ENCODE measurements at regions not wholly inside any gene's neighbourhood (a gene's known extent, or its start where the extent isn't known, plus 50 kb on each side); places are given as distances from the start of the nearest gene placed in this dataset.

- no peak for DNase-seq (ENCODE audit: low read depth)
These were observed 236.5 kb upstream of the GRIP1 start for GRCh38 chr12:66915306-66915904.

- no peak for DNase-seq (ENCODE audit: low read depth)
These were observed 237.3 kb upstream of the GRIP1 start for GRCh38 chr12:66916189-66916588.

DNA sequence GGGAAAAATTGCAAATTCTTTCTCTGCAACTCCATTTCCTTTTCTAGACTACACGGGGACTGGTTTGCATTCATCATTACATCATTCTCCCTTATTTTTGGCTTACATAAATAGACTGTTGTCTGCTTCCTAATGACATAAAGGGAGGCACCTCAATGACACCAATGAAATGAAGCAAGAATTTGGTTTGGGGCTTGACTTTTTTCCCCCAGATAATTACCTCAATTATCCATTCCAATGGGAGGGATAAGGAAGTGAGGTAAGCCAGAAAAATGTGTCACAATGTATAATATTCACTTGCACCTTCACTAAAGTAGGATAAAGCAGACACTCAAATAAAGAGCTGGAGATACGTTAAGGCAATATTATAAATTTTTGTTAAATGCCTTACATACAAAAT, 240.6 kb upstream of the GRIP1 start:
- no peak for DNase-seq (ENCODE audit: low read depth)

- DNase-seq (ENCODE audit: low read depth): no peak
These were observed 241.3 kb upstream of the GRIP1 start for GRCh38 chr12:66920205-66920604.

DNA sequence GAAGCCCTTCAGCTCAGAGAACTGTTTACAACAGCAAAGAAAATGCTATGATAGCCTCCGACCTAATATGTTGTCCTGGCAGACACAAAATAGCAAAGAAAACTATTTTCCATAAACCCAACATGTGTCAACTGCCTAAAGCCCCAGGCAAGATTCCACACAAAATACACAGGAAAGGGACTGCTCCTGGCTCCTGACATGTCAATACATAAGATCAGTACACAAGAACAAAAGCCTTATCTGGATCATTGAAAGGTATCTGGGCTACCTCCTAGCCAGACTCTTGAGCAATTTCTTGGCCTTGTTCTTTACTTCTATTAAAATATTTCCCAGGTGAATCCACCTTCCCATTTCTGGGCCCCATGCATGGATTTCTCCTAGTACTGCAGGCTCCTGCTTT, 242.3 kb upstream of the GRIP1 start:
- no peak for DNase-seq (ENCODE audit: low read depth)

DNA sequence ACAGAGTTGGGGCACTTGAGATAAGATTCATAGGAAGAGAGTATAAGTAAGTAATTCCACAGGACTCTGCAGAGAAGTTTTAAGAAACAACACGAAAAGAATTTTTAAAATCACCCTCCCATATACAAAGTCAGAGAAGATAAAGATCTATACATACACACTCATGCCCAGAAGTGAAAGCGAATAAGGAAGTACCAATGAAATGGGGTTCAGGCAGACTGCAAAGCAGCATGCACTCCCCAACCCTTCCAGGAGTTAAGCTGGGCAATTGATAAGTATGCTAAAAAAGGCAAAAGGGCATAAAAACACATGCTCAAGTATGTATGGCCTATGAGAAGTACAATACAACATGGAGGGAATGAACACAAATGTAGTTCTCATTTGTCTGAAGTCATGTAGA, 246.2 kb upstream of the GRIP1 start:
- DNase-seq (ENCODE audit: low read depth): no peak

DNA sequence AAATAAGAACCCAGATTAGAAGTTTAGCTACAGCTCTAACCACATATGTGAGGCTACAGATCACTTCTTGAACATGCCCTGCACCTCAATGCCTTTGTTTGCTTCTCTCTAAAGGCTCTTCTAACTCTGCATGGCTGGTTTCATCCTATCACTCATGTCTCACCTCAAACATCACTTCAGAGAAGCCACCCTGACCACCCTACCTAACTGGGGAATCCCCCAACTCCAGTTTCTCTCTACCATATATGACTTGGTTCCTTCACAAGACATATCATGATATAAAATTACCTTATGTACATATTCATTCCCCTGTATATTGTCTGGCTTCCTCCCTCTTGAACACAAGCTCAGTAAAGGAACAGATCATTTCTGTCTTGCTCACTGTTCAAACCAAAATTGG, 250.2 kb upstream of the GRIP1 start:
- DNase-seq (ENCODE audit: low read depth): no peak

DNA sequence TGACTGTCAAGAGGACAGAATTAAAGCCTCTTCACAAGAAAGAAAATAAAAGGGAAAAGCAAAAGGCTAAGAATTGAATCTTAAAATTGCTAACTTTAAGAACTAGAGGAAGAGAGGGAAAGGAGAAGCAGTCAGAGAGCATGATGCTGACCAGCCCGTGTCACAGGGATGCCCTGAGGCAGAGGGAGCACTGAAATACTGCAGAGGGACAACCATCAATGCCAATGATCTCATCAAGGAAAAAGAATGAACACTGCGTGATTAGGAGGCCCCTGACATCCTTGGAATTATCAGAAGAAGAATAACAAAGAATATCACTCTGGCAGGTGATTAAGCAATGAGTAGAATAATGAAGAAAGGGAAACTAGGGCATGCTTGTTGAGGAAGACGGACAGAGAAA, 252.2 kb upstream of the GRIP1 start:
- DNase-seq (ENCODE audit: low read depth): no peak

GRCh38 chr12:66932126-66932525, 253.2 kb upstream of the GRIP1 start:
- no peak for DNase-seq (ENCODE audit: low read depth)

- DNase-seq (ENCODE audit: low read depth): no peak
These were observed 255.6 kb upstream of the GRIP1 start for GRCh38 chr12:66934302-66935062.

GRCh38 chr12:66941150-66941549, 262.3 kb upstream of the GRIP1 start:
- peak; percentile 8 for DNase-seq (ENCODE audit: low read depth)

- no peak for DNase-seq (ENCODE audit: low read depth)
These were observed 264.0 kb upstream of the GRIP1 start for GRCh38 chr12:66942741-66943465.

DNA sequence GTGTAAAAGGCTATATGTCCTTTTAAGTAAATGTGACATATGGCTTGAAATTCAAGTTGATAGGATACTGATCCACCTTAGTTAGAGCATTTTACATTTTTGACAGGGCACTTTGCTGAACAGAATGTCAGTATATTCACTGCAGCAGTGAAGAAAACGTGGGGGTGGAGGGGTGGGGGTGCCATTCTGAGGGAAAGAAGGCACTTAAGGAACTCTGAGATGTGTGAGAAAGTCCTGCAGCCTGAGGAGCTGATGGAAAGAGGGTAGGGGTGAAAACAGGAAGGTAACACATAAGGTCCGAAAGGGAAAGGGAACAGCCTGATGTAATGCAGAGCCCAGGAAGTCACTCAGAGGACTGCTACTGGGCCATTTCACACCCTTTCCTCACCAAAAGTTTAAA, 265.5 kb upstream of the GRIP1 start:
- no peak for DNase-seq (ENCODE audit: low read depth)

DNA sequence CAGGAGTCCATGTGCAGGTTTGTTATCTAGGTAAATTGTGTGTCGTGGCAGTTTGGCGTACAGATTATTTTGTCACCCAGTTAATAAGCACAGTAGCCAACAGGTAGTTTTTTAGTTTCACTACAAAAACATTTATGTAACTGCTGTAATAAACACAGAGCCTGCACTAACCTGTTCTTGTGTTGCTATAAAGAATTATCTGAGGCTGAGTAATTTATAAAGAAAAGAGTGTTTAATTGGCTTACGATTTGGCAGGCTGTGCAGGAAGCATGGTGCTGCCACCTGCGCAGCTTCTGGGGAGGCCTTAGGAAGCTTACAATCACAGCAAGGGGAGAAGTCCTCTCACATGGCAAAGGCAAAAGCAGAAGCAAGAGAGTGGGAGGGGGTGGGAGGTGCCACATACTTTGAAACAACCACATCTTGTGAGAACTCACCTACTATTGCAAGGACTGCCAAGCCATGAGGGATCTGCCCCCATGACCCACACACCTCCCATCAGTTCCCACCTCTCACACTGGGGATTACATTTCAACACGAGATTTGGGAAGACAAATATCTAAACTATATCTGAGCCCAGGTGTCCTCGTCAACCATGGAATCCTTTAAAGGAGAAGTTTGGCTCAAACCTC, 266.4 kb upstream of the GRIP1 start:
- no peak for DNase-seq (ENCODE audit: low read depth)

DNA sequence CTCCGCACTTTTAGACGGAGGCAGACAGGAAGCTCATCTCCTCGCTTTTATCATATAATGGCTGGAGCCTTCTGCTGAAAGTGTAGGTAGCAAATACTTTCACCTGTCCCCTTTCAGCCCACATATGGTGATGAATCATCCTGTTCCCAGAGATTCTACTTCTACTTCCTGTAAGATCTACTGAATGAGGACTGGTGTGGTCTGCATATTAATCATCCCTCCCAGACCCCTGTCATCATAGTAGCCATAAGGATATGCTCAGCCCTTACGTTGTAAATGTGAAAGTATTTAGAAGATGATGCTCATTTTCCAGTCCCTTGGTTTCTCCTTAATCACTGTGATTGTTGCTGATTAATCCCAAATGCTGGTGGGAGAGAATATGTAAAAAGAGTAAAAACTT, 268.2 kb upstream of the GRIP1 start:
- DNase-seq (ENCODE audit: low read depth): no peak

DNA sequence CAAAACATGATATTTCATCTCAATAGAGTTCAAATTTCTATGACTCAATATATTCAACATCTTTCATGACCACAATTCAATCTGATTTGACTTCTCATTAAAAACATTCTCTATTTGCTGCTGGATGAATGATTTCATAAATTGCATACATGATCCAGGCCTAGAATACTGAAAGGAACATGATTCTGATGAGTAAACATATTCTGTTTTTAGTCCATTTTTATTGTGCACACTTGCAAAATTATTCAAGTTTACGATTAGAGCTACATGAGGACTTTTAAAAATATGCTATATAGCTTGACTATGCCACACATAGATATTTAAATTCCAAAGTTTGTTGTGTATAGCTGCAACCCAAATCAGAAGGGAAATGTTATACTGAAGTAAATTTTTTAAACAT, 273.8 kb upstream of the GRIP1 start:
- no peak for DNase-seq (ENCODE audit: low read depth)

DNA sequence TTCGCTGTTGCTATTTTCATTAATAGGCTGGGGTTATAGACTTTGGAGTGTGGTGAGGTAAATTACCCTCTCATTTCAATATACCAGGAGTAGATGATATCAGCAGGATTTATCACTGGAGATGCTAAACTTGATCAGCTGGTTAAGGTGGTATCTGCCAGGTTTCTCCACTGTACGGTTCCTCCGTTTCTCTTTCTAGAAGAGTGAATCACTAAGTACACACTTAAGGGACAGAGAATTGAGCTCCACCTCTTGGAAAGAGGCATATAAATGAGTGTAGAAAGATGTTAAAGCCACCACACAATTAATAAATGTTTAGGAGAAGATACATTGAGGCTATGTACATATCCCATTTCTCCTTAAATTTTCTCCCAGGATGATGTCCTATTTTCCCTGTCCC, 277.4 kb upstream of the GRIP1 start:
- no peak for DNase-seq (ENCODE audit: low read depth)

DNA sequence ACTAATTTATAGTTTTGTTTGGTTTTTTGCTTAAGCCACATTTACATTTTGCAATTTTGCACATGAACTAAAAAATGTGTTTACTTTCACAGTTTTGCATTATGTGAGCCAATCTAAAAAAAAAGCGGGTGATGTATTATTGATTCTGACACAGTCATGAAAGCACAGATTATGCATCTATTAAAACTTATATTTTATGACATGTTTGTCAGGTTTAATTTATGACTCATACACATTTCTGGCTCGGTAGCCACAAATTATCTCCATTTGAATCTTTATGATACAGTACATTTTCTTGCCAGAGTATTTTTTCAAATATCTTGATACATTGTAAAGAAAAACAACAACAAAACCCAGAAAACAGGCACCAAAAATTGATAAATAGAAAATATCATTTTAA, 280.4 kb upstream of the GRIP1 start:
- no peak for DNase-seq (ENCODE audit: low read depth)

DNA sequence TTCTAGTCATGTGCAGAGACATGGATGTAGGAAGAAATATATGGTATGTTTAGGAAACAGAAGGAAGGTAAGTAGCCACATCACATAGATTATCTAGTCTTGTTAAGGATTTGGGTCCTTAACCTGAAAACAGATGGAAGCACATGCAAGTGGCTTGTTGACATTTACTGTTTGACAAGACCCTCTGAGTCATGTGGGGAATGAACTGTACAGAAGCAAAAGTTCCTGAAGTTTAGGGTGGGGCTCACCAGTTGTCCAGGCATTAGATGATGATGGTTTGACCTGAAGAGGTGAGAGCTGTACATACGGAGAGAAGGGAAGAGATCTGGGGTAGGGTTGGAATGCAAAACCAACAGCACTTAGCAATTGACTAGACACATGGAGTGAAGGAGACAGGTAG, 281.1 kb upstream of the GRIP1 start:
- no peak for DNase-seq (ENCODE audit: low read depth)

- DNase-seq (ENCODE audit: low read depth): no peak
These were observed 282.1 kb upstream of the GRIP1 start for GRCh38 chr12:66960704-66961690.

GRCh38 chr12:66962290-66962689, 283.4 kb upstream of the GRIP1 start:
- DNase-seq (ENCODE audit: low read depth): no peak

DNA sequence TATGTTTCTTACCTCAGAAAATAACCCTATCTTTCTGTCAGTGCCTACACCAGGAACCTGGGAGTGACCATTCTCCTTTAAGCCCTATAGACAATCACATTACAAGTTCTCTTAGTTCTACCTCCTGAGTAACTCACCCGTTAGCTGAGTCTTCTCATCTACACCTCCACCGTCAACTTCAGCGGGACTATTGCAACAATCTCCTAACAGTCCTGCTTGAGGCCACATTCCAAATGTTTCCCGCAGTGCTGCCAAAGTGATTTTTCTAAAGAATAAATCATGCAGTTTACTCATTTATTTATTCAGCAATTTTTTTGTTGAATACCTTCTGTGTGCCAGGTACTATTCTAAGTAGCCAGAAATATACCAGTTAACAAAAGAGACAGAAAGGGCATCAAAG, 285.0 kb upstream of the GRIP1 start:
- DNase-seq (ENCODE audit: low read depth): no peak
